ENCODE measurements at regions not wholly inside any gene's neighbourhood (a gene's known extent, or its start where the extent isn't known, plus 50 kb on each side); places are given as distances from the start of the nearest gene placed in this dataset.

GRCh38 chr13:70788074-70788473, 679.8 kb upstream of the KLHL1 start:
- DNase-seq (ENCODE audit: extremely low spot score in 2 of 2), result no peak
- intact Hi-C loops (cut with DNase I), result no loop called here
- Histone ChIP-seq H3K36me3 (no peaks in the 10 kb centered on the region), H3K27me3 (no peaks in the 10 kb centered on the region), H3K27ac (no peak overlapping the region), H3K4me1 (no peaks in the 10 kb centered on the region), H3K9me3 (no peaks in the 10 kb centered on the region), H3K4me3 (no peak overlapping the region)
- TF ChIP-seq POLR2AphosphoS5 (IDR thresholded peaks at IDR 0.05; ENCODE audit: insufficient read depth in 1 of 2, low read depth in 1 of 2) (no peak), POLR2A (IDR thresholded peaks at IDR 0.05) (no peak)
- TF ChIP-seq, protein P1, sequence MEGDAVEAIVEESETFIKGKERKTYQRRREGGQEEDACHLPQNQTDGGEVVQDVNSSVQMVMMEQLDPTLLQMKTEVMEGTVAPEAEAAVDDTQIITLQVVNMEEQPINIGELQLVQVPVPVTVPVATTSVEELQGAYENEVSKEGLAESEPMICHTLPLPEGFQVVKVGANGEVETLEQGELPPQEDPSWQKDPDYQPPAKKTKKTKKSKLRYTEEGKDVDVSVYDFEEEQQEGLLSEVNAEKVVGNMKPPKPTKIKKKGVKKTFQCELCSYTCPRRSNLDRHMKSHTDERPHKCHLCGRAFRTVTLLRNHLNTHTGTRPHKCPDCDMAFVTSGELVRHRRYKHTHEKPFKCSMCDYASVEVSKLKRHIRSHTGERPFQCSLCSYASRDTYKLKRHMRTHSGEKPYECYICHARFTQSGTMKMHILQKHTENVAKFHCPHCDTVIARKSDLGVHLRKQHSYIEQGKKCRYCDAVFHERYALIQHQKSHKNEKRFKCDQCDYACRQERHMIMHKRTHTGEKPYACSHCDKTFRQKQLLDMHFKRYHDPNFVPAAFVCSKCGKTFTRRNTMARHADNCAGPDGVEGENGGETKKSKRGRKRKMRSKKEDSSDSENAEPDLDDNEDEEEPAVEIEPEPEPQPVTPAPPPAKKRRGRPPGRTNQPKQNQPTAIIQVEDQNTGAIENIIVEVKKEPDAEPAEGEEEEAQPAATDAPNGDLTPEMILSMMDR (IDR thresholded peaks at IDR 0.05), result no peak

DNA sequence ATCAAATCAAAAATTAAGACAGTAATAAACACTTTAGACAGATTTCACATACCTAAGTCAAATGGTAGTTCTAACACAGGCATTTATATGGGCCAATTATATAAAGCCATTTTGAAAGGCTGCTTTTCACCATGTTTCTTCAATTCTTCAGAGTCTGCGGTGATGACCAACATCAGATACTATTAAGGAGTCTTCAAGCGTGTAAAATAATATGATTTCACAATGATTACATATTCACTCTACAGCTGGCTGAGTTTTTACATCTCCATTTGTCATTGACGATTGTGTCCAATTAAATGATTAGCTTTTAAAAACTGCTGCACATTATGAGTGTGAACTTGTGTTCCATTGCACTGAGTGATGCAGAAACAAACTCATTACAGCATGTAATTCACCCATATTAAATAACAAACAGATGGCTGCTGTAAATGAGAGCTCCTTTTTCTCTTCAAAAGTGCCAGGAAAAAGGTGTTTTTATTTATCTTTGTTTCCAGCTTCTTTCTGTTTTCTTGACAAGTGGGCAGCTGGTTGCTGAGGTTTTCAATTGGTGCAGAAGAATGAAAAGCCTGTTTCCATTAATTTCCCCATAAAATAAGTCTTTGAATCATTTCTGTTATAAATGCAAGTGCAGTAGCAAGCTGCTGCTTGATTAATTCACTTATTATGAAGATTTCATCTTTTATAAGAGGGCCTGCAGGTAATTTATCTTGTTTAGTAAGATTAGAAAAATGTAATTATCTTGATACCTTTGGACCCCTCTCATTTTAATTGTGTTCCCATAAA, 676.1 kb upstream of the KLHL1 start:
- Histone ChIP-seq H3K27ac (no peak overlapping the region), H3K27me3 (no peaks in the 10 kb centered on the region), H3K9me3 (no peaks in the 10 kb centered on the region), H3K4me1 (no peaks in the 10 kb centered on the region), H3K4me3 (no peak overlapping the region), H3K36me3 (no peaks in the 10 kb centered on the region)
- intact Hi-C loops (cut with DNase I), result no loop called here
- TF ChIP-seq POLR2AphosphoS5 (IDR thresholded peaks at IDR 0.05; ENCODE audit: insufficient read depth in 1 of 2, low read depth in 1 of 2) (no peak), POLR2A (IDR thresholded peaks at IDR 0.05) (no peak)
- TF ChIP-seq, protein P1 (IDR thresholded peaks at IDR 0.05), result no peak
- DNase-seq (ENCODE audit: extremely low spot score in 2 of 2), result no peak

GRCh38 chr13:70769817-70770216, 661.6 kb upstream of the KLHL1 start:
- DNase-seq (ENCODE audit: extremely low spot score in 2 of 2), result no peak
- Histone ChIP-seq H3K9me3 (no peaks in the 10 kb centered on the region), H3K4me1 (no peaks in the 10 kb centered on the region), H3K27ac (no peak overlapping the region), H3K27me3 (no peaks in the 10 kb centered on the region), H3K36me3 (no peaks in the 10 kb centered on the region), H3K4me3 (no peak overlapping the region)
- TF ChIP-seq POLR2A (IDR thresholded peaks at IDR 0.05), result no peak
- TF ChIP-seq, protein P1 (IDR thresholded peaks at IDR 0.05), result no peak
- TF ChIP-seq POLR2AphosphoS5 (IDR thresholded peaks at IDR 0.05; ENCODE audit: insufficient read depth in 1 of 2, low read depth in 1 of 2), result no peak
- intact Hi-C loops (cut with DNase I), result no loop called here

DNA sequence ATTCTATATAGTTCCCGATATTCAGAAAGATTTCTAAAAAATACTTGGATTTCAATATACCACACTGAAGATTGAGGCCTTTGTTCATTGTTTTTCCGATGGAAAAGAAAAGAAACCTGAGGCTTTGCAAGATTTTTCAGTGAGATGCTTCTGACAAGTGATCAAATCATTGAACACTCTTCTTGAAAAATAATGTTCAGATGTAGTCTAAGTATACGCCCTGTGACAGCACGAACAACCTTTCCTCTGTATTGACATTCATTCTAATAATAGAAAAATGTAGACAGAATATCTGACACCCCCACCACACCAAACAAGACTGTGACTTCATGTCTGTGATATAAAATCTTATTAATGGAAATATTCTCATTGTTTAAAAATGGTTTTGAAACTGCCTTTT, 650.7 kb upstream of the KLHL1 start:
- Histone ChIP-seq H3K4me3 (no peak overlapping the region), H3K9me3 (no peaks in the 10 kb centered on the region), H3K27me3 (no peaks in the 10 kb centered on the region), H3K27ac (no peak overlapping the region), H3K4me1 (no peaks in the 10 kb centered on the region), H3K36me3 (no peaks in the 10 kb centered on the region)
- intact Hi-C loops (cut with DNase I), result no loop called here
- TF ChIP-seq, protein P1 (IDR thresholded peaks at IDR 0.05), result no peak
- TF ChIP-seq POLR2A (IDR thresholded peaks at IDR 0.05), result no peak
- no peak for TF ChIP-seq POLR2AphosphoS5 (IDR thresholded peaks at IDR 0.05; ENCODE audit: insufficient read depth in 1 of 2, low read depth in 1 of 2)
- no peak for DNase-seq (ENCODE audit: extremely low spot score in 2 of 2)

DNA sequence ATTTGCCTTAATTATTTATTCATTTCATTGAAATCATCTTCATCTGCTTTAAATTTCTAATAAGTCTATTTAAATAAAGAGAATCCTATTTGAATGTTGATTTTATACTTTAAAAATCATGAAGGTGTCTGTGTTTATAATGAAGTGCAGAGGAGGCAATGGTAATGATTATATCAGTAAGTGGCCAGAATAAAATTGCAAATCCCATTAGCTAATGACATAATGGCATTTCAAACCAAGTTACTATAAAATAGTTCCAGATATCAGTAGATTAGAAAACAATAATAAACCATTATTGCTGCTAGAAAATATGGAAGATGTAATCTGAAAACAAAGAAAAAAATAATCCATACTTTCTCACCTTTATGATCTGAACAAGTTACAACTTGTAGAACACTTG, 647.8 kb upstream of the KLHL1 start:
- no peak overlapping the region for H3K4me3 ChIP-seq
- TF ChIP-seq POLR2AphosphoS5 (IDR thresholded peaks at IDR 0.05; ENCODE audit: insufficient read depth in 1 of 2, low read depth in 1 of 2) (no peak), POLR2A (IDR thresholded peaks at IDR 0.05) (no peak)
- TF ChIP-seq, protein P1 (IDR thresholded peaks at IDR 0.05), result no peak
- DNase-seq (ENCODE audit: extremely low spot score in 2 of 2), result no peak
- no peaks in the 10 kb centered on the region for H3K27me3 ChIP-seq
- H3K9me3 ChIP-seq, result no peaks in the 10 kb centered on the region
- intact Hi-C loops (cut with DNase I), result no loop called here
- no peaks in the 10 kb centered on the region for H3K36me3 ChIP-seq
- H3K4me1 ChIP-seq, result no peaks in the 10 kb centered on the region
- H3K27ac ChIP-seq, result no peak overlapping the region
